Erythroblast (primary cell): ENCODE measurements at regions not wholly inside any gene's neighbourhood (a gene's known extent, or its start where the extent isn't known, plus 50 kb on each side); places are given as distances from the start of the nearest gene placed in this dataset.

Source experiments
- GATA1 ChIP-seq: IDR thresholded peaks from 2 replicates; pipeline ENCODE4 v1.6.1; 2011; ENCODE audit warnings: low read depth, mild to moderate bottlenecking, control low read depth, low read length, moderate library complexity
- POLR2A ChIP-seq: IDR thresholded peaks from 2 replicates; pipeline ENCODE4 v1.6.1; 2011; ENCODE audit warnings: mild to moderate bottlenecking, low read length

DNA sequence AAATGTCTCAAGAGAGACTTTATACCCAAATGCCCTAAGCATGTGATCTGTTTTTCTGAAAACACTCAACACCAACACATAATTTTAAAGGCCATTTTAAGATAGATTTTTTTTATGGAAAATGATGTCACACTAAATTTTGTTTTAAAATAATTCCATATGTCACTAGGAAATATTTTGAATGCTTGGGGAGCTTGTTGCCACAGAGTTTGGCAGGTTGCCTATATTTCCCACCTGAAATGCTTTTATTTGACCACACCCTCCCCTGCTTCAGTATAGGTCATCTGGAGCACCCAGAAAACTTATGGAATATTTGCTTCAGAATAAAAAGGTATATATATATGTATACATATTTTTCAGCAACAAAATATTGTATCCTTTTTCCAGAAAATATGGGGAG is 180.0 kb upstream of the ANK3 start:
- no peak for TF ChIP-seq POLR2A
- no peak for TF ChIP-seq GATA1
